DND-41 (cell line): ENCODE measurements at regions not wholly inside any gene's neighbourhood (a gene's known extent, or its start where the extent isn't known, plus 50 kb on each side); places are given as distances from the start of the nearest gene placed in this dataset.

Experiments
- ATAC-seq: fragments of 200-7000 bp; cut with Tn5 transposase; 3 replicates; pipeline ENCODE4 v1.9.1; 2021; ENCODE audit warnings: low read depth; ENCODE audit not compliant: insufficient read depth
- DNase-seq: peaks from one replicate; pipeline ENCODE4 v3.0.0-alpha.2; 2020
- H2AFZ ChIP-seq: 2 replicates; pipeline ENCODE4 v1.6.0; 2012; ENCODE audit warnings: low read depth, low read length
- H3K27ac ChIP-seq: 2 replicates; pipeline ENCODE4 v1.5.1; 2012; ENCODE audit warnings: low read length, inconsistent platforms
- H3K27me3 ChIP-seq: fragments of 200-600 bp; sonication (generic); 2 replicates; pipeline ENCODE4 v1.6.0; 2012; ENCODE audit warnings: low read length, mild to moderate bottlenecking, inconsistent platforms; ENCODE audit not compliant: insufficient read depth, poor library complexity
- H3K36me3 ChIP-seq: 2 replicates; pipeline ENCODE4 v1.5.1; 2012; ENCODE audit warnings: low read length, inconsistent platforms; ENCODE audit not compliant: insufficient read depth
- H3K4me1 ChIP-seq: 2 replicates; pipeline ENCODE4 v1.5.1; 2012; ENCODE audit warnings: mild to moderate bottlenecking, low read length; ENCODE audit not compliant: insufficient read depth
- H3K4me2 ChIP-seq: 2 replicates; pipeline ENCODE4 v1.6.0; 2012; ENCODE audit warnings: mild to moderate bottlenecking, moderate library complexity, low read length, inconsistent platforms; ENCODE audit not compliant: insufficient read depth
- H3K4me3 ChIP-seq, 2 experiments: fragments of 200-600 bp in 1 of 2; shearing (Covaris generic) in 1 of 2; 2 replicates each; pipeline ENCODE4 v1.5.1; 2012 to 2016; ENCODE audit warnings: inconsistent platforms in 2 of 2, low read length in 2 of 2, mild to moderate bottlenecking in 2 of 2, low read depth in 1 of 2, moderate library complexity in 1 of 2
- H3K79me2 ChIP-seq: 2 replicates; pipeline ENCODE4 v1.6.0; 2012; ENCODE audit warnings: low read length, inconsistent platforms; ENCODE audit not compliant: insufficient read depth
- H3K9ac ChIP-seq: 2 replicates; pipeline ENCODE4 v1.6.0; 2012; ENCODE audit warnings: low read depth, mild to moderate bottlenecking, inconsistent platforms, low read length, moderate library complexity
- H3K9me3 ChIP-seq: 2 replicates; pipeline ENCODE4 v1.5.1; 2012; ENCODE audit warnings: low read length, moderate library complexity, mild to moderate bottlenecking, inconsistent platforms; ENCODE audit not compliant: insufficient read depth, severe bottlenecking
- H4K20me1 ChIP-seq: 2 replicates; pipeline ENCODE4 v1.6.0; 2012; ENCODE audit warnings: low read length; ENCODE audit not compliant: insufficient read depth
- EZH2 ChIP-seq: IDR thresholded peaks from 3 replicates; pipeline ENCODE4 v1.6.1; 2012; ENCODE audit warnings: borderline replicate concordance, low read depth, mild to moderate bottlenecking, moderate library complexity, low read length, inconsistent platforms; ENCODE audit not compliant: severe bottlenecking
- TF ChIP-seq, protein P1 (sequence below): IDR thresholded peaks from 2 replicates; pipeline ENCODE4 v1.5.1; 2012; ENCODE audit warnings: borderline replicate concordance, low read length, moderate library complexity, mild to moderate bottlenecking; ENCODE audit not compliant: poor library complexity, severe bottlenecking; ENCODE audit errors: extremely low read depth

DNA sequence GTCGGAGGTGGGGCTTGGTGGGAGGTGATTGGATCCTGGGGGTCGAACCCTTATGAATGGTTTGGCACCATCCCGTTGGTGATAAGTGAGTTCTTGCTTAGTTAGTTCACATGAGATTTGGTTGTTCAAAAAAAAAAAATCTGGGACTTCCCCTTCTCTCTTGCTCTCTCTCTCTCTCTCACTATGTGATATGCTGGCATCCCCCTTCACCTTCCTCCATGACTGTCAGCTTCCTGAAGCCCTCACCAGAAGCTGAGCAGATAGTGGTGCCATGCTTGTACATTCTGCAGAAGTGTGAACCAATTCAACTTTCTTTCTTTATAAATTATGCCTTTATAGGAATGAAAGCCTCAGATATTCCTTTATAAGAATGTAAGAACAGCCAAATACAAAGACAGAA, 269.7 kb upstream of the APCDD1 start:
- TF ChIP-seq, protein P1, sequence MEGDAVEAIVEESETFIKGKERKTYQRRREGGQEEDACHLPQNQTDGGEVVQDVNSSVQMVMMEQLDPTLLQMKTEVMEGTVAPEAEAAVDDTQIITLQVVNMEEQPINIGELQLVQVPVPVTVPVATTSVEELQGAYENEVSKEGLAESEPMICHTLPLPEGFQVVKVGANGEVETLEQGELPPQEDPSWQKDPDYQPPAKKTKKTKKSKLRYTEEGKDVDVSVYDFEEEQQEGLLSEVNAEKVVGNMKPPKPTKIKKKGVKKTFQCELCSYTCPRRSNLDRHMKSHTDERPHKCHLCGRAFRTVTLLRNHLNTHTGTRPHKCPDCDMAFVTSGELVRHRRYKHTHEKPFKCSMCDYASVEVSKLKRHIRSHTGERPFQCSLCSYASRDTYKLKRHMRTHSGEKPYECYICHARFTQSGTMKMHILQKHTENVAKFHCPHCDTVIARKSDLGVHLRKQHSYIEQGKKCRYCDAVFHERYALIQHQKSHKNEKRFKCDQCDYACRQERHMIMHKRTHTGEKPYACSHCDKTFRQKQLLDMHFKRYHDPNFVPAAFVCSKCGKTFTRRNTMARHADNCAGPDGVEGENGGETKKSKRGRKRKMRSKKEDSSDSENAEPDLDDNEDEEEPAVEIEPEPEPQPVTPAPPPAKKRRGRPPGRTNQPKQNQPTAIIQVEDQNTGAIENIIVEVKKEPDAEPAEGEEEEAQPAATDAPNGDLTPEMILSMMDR, result no peak
- TF ChIP-seq EZH2, result no peak
- no peaks in the 10 kb centered on the region for H4K20me1 ChIP-seq
- no peak overlapping the region for H3K9ac ChIP-seq
- H3K9me3 ChIP-seq, result peaks cover 7% of the 10 kb centered on the region
- H3K4me1 ChIP-seq, result no peaks in the 10 kb centered on the region
- H3K4me3 ChIP-seq, result no peak overlapping the region
- H3K27ac ChIP-seq, result no peak overlapping the region
- H3K27me3 ChIP-seq, result no peaks in the 10 kb centered on the region
- H2AFZ ChIP-seq, result no peak overlapping the region
- no peaks in the 10 kb centered on the region for H3K36me3 ChIP-seq
- ATAC-seq (no peak), DNase-seq (no peak)
- H3K4me2 ChIP-seq, result no peak overlapping the region
- H3K79me2 ChIP-seq, result no peaks in the 10 kb centered on the region

DNA sequence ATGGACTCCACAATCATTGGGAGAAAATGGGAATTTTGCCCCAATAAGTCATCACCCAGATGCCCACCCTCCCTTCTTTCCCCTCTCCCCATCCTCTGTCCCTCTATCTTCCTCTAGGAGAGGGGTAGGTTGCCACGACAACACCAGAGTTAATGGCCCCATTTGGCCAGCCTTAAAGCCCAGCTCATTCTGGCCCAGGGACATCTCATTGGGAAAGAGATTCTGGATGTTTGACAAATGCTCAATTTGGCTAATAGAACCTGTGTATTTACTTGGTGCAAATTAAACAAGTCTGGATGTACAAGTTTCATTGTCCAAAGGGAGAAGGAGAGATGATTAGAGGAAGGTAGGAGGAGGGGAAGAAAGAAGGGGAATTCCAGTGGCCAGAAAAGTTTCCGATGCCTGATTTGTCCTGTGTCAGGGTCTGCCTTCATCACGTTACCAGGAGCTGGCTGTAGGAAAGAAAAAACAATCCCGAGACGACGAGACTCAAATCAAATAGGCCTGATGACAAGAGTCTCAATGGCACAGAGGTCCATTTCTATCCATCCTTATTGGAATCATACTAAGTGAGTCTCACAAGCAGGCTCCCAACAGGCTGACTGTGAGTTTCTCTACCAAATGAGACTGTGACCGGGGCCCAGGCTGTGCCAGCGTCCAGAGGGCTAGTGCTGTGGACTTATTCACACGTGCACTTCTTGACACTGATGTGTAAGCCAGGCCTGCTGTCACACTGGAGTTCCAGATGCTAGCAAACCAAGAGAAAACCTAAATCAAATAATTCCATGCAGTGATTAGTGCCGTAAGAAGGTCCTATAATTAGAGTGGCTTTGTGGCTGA, 265.2 kb upstream of the APCDD1 start:
- TF ChIP-seq, protein P1, result no peak
- TF ChIP-seq EZH2, result no peak
- DNase-seq (no peak), ATAC-seq (no peak)
- H3K36me3 ChIP-seq, result no peaks in the 10 kb centered on the region
- H2AFZ ChIP-seq, result no peak overlapping the region
- no peak overlapping the region for H3K9ac ChIP-seq
- no peaks in the 10 kb centered on the region for H3K4me1 ChIP-seq
- H3K27ac ChIP-seq, result no peak overlapping the region
- peaks cover 7% of the 10 kb centered on the region for H3K9me3 ChIP-seq
- no peaks in the 10 kb centered on the region for H4K20me1 ChIP-seq
- no peak overlapping the region for H3K4me2 ChIP-seq
- H3K4me3 ChIP-seq, result no peak overlapping the region
- no peaks in the 10 kb centered on the region for H3K27me3 ChIP-seq
- H3K79me2 ChIP-seq, result no peaks in the 10 kb centered on the region

DNA sequence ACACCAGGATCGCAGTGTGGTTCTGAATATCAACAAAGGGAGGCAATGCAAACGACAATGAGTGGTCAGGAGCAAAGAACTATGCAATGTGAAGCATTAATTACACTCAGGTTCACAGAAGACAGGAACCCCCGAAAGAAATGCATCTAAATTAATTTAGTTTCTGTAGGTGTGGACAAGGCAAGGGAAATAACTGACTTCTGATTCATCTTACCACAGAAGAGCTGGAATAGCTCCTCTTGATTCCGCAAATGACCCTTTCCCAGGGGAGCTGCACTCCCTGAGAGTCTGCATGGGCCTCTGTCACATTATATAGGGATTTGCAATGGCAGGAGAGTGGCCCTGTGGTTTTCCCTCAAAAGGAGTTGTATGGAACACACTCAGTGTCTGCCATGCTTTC, 263.9 kb upstream of the APCDD1 start:
- Histone ChIP-seq H3K27ac (no peak overlapping the region), H3K9me3 (peaks cover 7% of the 10 kb centered on the region), H3K9ac (no peak overlapping the region), H4K20me1 (no peaks in the 10 kb centered on the region), H3K79me2 (no peaks in the 10 kb centered on the region), H3K36me3 (no peaks in the 10 kb centered on the region), H2AFZ (no peak overlapping the region), H3K4me2 (no peak overlapping the region), H3K4me3 (no peak overlapping the region), H3K4me1 (no peaks in the 10 kb centered on the region), H3K27me3 (no peaks in the 10 kb centered on the region)
- ATAC-seq (no peak), DNase-seq (no peak)
- TF ChIP-seq, protein P1, result no peak
